AG04449 (cell line): ENCODE measurements at regions not wholly inside any gene's neighbourhood (a gene's known extent, or its start where the extent isn't known, plus 50 kb on each side); places are given as distances from the start of the nearest gene placed in this dataset.

Experiments used
- CTCF ChIA-PET: fragments of 350-600 bp; formaldehyde crosslinking; extraction: SDS; loops from one replicate; lab custom pipeline; 2021; ENCODE audit warnings: antibody characterized with exemption; lab: Yijun Ruan, JAX
- POLR2A ChIA-PET: fragments of 400-600, 350-600 bp; formaldehyde crosslinking; extraction: SDS; loops from one replicate; lab custom pipeline; 2020; ENCODE audit warnings: antibody characterized with exemption, inconsistent platforms; lab: Yijun Ruan, JAX
- DNase-seq: peaks from one replicate; pipeline ENCODE4 v3.0.0-alpha.2; 2010; ENCODE audit warnings: low read depth, low spot score
- H3K4me3 ChIP-seq: 2 replicates; pipeline ENCODE4 v1.5.1; 2011; ENCODE audit warnings: low read depth, mild to moderate bottlenecking, control low read depth, low read length
- CTCF ChIP-seq: IDR thresholded peaks from one replicate; pipeline ENCODE4 v1.5.1; 2011; ENCODE audit warnings: mild to moderate bottlenecking, moderate library complexity, low read length, control low read depth, inconsistent platforms; ENCODE audit not compliant: insufficient read depth; ENCODE audit errors: missing control alignments

GRCh38 chr7:135731-136645, 56.4 kb upstream of the FAM20C start:
- no peak overlapping the region for H3K4me3 ChIP-seq
- TF ChIP-seq CTCF, result no peak
- CTCF ChIA-PET, result no interaction called here
- DNase-seq, result no peak
- POLR2A ChIA-PET, result no interaction called here

- CTCF ChIA-PET, result no interaction called here
- no peak for DNase-seq
- TF ChIP-seq CTCF, result no peak
- POLR2A ChIA-PET, result no interaction called here
- H3K4me3 ChIP-seq, result no peak overlapping the region
Measured at GRCh38 chr7:137094-137891, 55.1 kb upstream of the FAM20C start.

- H3K4me3 ChIP-seq, result no peak overlapping the region
- DNase-seq, result no peak
- no peak for TF ChIP-seq CTCF
- ChIA-PET CTCF (interaction anchor here (1.2 kb wide), 1 partner anchor 8 kb away, joined by 5 read pairs; no protein-coding TSS in a partner anchor), POLR2A (interaction anchor here (0.5 kb wide), 1 partner anchor 23 kb away, joined by 3 read pairs; no protein-coding TSS in a partner anchor)
Measured at GRCh38 chr7:139131-139530, 53.2 kb upstream of the FAM20C start.

- no peak for TF ChIP-seq CTCF
- ChIA-PET POLR2A (no interaction called here), CTCF (interaction anchor here (1.2 kb wide), 1 partner anchor 8 kb away, joined by 5 read pairs; no protein-coding TSS in a partner anchor)
- no peak for DNase-seq
- no peak overlapping the region for H3K4me3 ChIP-seq
Measured at GRCh38 chr7:139561-140243, 52.7 kb upstream of the FAM20C start.

- ChIA-PET CTCF (no interaction called here), POLR2A (no interaction called here)
- TF ChIP-seq CTCF, result no peak
- H3K4me3 ChIP-seq, result no peak overlapping the region
- no peak for DNase-seq
Measured at GRCh38 chr7:140996-141395, 51.4 kb upstream of the FAM20C start.
